Natural killer cell (primary cell): ENCODE measurements at regions not wholly inside any gene's neighbourhood (a gene's known extent, or its start where the extent isn't known, plus 50 kb on each side); places are given as distances from the start of the nearest gene placed in this dataset.
"Not testable (repeated sequence)": the region's sequence is repeated elsewhere in the genome, so short reads cannot be mapped to it uniquely, and the experiment has no call there.

ENCODE experiments used
- ATAC-seq, 3 donors: fragments of 150-1000 bp in 2 of 3; fragments of 200-7000 bp in 1 of 3; cut with Tn5 transposase; 1 replicate in 1 of 3; 2 replicates in 2 of 3; pipeline ENCODE4 v1.10.0; 2021; ENCODE audit warnings: mild to moderate bottlenecking in 2 of 3, moderate library complexity in 2 of 3
- DNase-seq, 2 donors: peaks; one replicate each; pipeline versions ENCODE4 v3.0.0 to v3.0.0-alpha.2; 2013 to 2021; ENCODE audit warnings: mixed read lengths in 1 of 2
- H3K27ac ChIP-seq: one replicate; pipeline ENCODE4 v1.5.1; 2013; ENCODE audit warnings: mild to moderate bottlenecking, low read length
- H3K27me3 ChIP-seq: one replicate; pipeline ENCODE4 v1.6.1; 2013; ENCODE audit warnings: low read length; ENCODE audit not compliant: control insufficient read depth, insufficient read depth
- H3K36me3 ChIP-seq: one replicate; pipeline ENCODE4 v1.6.1; 2013; ENCODE audit warnings: low read length; ENCODE audit not compliant: control insufficient read depth, insufficient read depth
- H3K4me1 ChIP-seq: one replicate; pipeline ENCODE4 v1.6.1; 2013; ENCODE audit warnings: low read length; ENCODE audit not compliant: control insufficient read depth, insufficient read depth
- H3K4me3 ChIP-seq: one replicate; pipeline ENCODE4 v1.5.1; 2013; ENCODE audit warnings: low read length
- H3K9me3 ChIP-seq: one replicate; pipeline ENCODE4 v1.6.1; 2013; ENCODE audit warnings: low read length; ENCODE audit not compliant: control insufficient read depth, insufficient read depth
- H3K27ac Mint-ChIP-seq, 2 donors: one replicate each; pipeline ENCODE4 v1.8.0; 2022; ENCODE audit warnings: mild to moderate bottlenecking in 2 of 2, mixed read lengths in 2 of 2, moderate library complexity in 1 of 2
- H3K27me3 Mint-ChIP-seq, 2 donors: one replicate each; pipeline ENCODE4 v1.8.0; 2022; ENCODE audit warnings: low read depth in 2 of 2, mixed read lengths in 2 of 2
- H3K36me3 Mint-ChIP-seq: one replicate; pipeline ENCODE4 v1.8.0; 2022; ENCODE audit warnings: mixed read lengths
- H3K4me1 Mint-ChIP-seq, 2 donors: one replicate each; pipeline ENCODE4 v1.8.0; 2022; ENCODE audit warnings: mixed read lengths in 2 of 2
- H3K4me3 Mint-ChIP-seq: one replicate; pipeline ENCODE4 v1.8.0; 2022; ENCODE audit warnings: mild to moderate bottlenecking, moderate library complexity, mixed read lengths
- H3K9me3 Mint-ChIP-seq, 2 donors: one replicate each; pipeline ENCODE4 v1.8.0; 2022; ENCODE audit warnings: mixed read lengths in 2 of 2
- WGBS: methylation state at CpG from one replicate; pipeline ENCODE4 v1.1.7; 2013; ENCODE audit warnings: missing lambda C conversion rate; ENCODE audit not compliant: insufficient coverage; 5-methylcytosine and 5-hydroxymethylcytosine counted together
- intact Hi-C: fragments of 100-400 bp; cut with micrococcal nuclease; formaldehyde crosslinking; loops from one replicate; pipeline ENCODE4 v1.14.2; 2022
- TF ChIP-seq, protein P1 (sequence below): fragments of 200-600 bp; IDR thresholded peaks from one replicate; pipeline ENCODE4 v1.8.0; 2022; ENCODE audit warnings: antibody characterized with exemption

DNA sequence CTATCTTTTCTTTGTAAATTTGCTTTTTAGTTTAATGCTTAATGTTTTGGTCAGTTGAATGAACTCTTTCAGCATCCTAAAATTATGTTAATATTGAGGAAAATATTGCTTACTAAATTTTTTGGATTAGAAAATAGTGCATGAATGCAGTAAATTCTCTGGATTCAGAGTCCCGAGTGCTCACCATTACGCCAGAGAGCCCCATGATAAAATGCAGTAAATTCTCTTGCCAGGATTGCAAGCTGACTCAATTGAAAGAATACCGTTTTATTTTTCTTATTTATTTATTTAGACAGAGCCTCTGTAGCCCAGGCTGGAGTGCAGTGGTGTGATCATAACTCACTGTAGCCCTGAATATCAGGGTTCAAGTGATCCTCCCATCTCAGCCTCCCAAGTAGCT is 60.9 kb upstream of the ENPEP start:
- no peak overlapping the region for H3K27ac Mint-ChIP-seq
- TF ChIP-seq, protein P1, sequence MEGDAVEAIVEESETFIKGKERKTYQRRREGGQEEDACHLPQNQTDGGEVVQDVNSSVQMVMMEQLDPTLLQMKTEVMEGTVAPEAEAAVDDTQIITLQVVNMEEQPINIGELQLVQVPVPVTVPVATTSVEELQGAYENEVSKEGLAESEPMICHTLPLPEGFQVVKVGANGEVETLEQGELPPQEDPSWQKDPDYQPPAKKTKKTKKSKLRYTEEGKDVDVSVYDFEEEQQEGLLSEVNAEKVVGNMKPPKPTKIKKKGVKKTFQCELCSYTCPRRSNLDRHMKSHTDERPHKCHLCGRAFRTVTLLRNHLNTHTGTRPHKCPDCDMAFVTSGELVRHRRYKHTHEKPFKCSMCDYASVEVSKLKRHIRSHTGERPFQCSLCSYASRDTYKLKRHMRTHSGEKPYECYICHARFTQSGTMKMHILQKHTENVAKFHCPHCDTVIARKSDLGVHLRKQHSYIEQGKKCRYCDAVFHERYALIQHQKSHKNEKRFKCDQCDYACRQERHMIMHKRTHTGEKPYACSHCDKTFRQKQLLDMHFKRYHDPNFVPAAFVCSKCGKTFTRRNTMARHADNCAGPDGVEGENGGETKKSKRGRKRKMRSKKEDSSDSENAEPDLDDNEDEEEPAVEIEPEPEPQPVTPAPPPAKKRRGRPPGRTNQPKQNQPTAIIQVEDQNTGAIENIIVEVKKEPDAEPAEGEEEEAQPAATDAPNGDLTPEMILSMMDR, result no peak
- Histone ChIP-seq H3K4me1 (no peaks in the 10 kb centered on the region), H3K36me3 (no peaks in the 10 kb centered on the region), H3K4me3 (no peak overlapping the region), H3K9me3 (no peaks in the 10 kb centered on the region), H3K27me3 (no peaks in the 10 kb centered on the region), H3K27ac (no peak overlapping the region)
- peaks cover 12 to 25% of the 10 kb centered on the region in 2 donors for H3K27me3 Mint-ChIP-seq
- no peak overlapping the region for H3K4me3 Mint-ChIP-seq
- DNase-seq (no peak), ATAC-seq (no peak)
- H3K36me3 Mint-ChIP-seq, result no peaks in the 10 kb centered on the region
- H3K9me3 Mint-ChIP-seq, result peaks cover 0 to 3% of the 10 kb centered on the region in 2 donors
- intact Hi-C loops, result no loop called here
- 98% methylated on average over 3 of the region's 3 CpGs for WGBS
- H3K4me1 Mint-ChIP-seq, result no peaks in the 10 kb centered on the region

DNA sequence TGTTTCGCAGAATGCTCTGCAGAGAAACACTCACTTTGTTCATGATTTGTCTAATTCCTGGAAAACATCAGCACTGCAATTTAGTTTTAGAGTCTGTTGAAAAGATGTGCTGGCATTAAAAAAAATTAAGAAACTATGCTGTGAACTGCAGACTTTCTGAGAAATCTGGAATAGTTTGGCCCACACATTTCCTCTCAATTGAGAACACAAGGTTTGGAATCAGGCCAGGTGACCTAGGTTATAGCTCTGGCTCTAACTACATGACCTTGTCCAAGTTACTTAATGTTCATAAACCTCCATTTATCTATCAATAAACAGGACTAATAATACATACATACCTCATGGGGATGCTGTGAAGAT is 61.4 kb upstream of the ENPEP start:
- H3K36me3 Mint-ChIP-seq, result no peaks in the 10 kb centered on the region
- no peak for DNase-seq
- intact Hi-C loops, result no loop called here
- no peak overlapping the region for H3K27ac Mint-ChIP-seq
- H3K4me3 Mint-ChIP-seq, result no peak overlapping the region
- H3K4me1 Mint-ChIP-seq, result no peaks in the 10 kb centered on the region
- TF ChIP-seq, protein P1, result no peak
- Histone ChIP-seq H3K4me3 (no peak overlapping the region), H3K27me3 (no peaks in the 10 kb centered on the region), H3K27ac (no peak overlapping the region), H3K9me3 (no peaks in the 10 kb centered on the region), H3K4me1 (no peaks in the 10 kb centered on the region), H3K36me3 (no peaks in the 10 kb centered on the region)
- peaks cover 12 to 25% of the 10 kb centered on the region in 2 donors for H3K27me3 Mint-ChIP-seq
- ATAC-seq, result no peak
- WGBS, result 0% methylated on average over 1 of the region's 1 CpG
- H3K9me3 Mint-ChIP-seq, result peaks cover 0 to 3% of the 10 kb centered on the region in 2 donors

- intact Hi-C loops, H3K9me3 Mint-ChIP-seq, H3K4me1 Mint-ChIP-seq, H3K4me3 Mint-ChIP-seq, H3K36me3 ChIP-seq, H3K27me3 ChIP-seq, H3K4me3 ChIP-seq, ATAC-seq, H3K27ac ChIP-seq, DNase-seq, H3K9me3 ChIP-seq, H3K27ac Mint-ChIP-seq, H3K4me1 ChIP-seq, H3K36me3 Mint-ChIP-seq: not testable (repeated sequence)
- 64% methylated on average over 4 of the region's 5 CpGs for WGBS
- peaks cover 12 to 25% of the 10 kb centered on the region in 2 donors for H3K27me3 Mint-ChIP-seq
These were observed 62.0 kb upstream of the ENPEP start for GRCh38 chr4:110413807-110414560.

DNA sequence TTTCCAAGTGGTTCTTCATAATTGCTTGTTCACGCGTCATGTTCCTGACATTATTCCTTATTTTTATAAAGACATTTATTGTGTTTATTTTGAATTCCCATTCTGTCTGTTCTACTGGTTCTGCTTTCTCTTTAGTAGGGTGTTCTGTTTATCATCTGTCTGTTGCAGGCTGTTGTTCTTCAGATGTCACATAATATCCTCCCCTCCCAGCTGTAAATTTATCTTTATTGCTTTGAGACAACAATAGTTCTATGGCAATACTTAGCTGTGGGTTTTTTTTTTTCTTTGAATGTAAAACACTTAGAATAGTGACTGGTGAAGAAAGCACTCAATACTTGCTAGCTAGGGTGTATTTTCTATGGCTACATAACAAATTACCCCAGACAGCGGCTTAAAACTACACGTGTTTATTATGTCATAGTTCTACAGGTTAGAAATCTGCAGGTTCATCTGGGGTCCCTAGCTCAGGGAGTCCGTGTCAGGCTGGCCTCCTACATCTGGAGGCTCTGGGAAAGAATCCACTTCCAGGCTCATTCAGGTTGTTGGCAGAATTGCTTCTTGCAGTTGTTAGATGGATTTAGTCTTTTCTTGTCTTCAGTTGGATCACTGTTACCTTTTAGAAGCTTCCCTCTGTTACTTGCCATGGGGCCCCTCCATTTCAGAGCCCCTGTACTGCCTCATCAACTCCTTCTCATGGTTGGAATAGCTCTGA is 63.4 kb upstream of the ENPEP start:
- ATAC-seq, result no peak
- no peaks in the 10 kb centered on the region for H3K4me1 ChIP-seq
- TF ChIP-seq, protein P1, result no peak

More for the DNA sequence above, 63.4 kb upstream of the ENPEP start:
- Histone ChIP-seq H3K9me3 (no peaks in the 10 kb centered on the region), H3K4me3 (no peak overlapping the region), H3K36me3 (no peaks in the 10 kb centered on the region), H3K27me3 (no peaks in the 10 kb centered on the region), H3K27ac (no peak overlapping the region)
- 67% methylated on average over 3 of the region's 5 CpGs for WGBS
- intact Hi-C loops, result no loop called here
- Mint-ChIP-seq H3K36me3 (no peaks in the 10 kb centered on the region), H3K9me3 (no peaks in the 10 kb centered on the region), H3K27me3 (peaks cover 9 to 25% of the 10 kb centered on the region in 2 donors), H3K4me1 (no peaks in the 10 kb centered on the region), H3K27ac (no peak overlapping the region), H3K4me3 (no peak overlapping the region)
- no peak for DNase-seq
